HG03135 (cell line): ENCODE measurements at regions not wholly inside any gene's neighbourhood (a gene's known extent, or its start where the extent isn't known, plus 50 kb on each side); places are given as distances from the start of the nearest gene placed in this dataset.

Source experiments
- ATAC-seq: cut with Tn5 transposase; IDR thresholded peaks from one replicate; pipeline ENCODE4 v1.9.1; 2021; ENCODE audit warnings: mild to moderate bottlenecking, moderate library complexity; ENCODE audit not compliant: unreplicated experiment

- ATAC-seq = no peak
Observed at GRCh38 chr11:116274521-116274920, 498.3 kb downstream of the BUD13 start.

DNA sequence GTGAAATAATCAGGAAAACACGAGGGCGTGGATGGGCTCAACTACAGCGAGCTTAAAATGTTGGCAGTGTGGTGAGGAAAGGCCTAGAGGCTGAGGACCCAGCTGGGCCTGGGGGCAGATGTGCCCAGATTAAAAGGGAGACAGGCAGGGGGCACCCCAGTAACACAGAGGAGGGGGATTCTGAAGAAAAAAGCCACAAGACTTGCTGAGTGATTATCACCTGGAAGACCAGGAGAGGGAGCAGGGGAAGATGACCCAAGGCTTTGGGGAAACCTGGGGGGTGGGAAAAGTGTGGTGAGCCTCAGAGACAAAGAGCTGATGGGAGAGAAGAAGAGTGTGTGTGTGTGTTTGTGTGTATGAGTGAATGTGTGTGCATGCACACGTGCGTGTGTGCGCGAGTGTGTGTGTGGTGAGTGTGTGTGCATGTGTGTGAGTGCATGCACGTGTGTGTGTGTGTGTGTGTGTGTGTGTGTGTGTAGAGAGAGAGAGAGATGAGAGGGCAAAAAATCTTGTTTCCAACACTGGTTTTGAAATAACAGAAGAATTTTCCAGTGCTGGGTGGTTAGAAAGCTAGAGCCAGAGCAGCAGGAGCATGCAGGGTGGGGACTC is 500.5 kb downstream of the BUD13 start:
- ATAC-seq = no peak

DNA sequence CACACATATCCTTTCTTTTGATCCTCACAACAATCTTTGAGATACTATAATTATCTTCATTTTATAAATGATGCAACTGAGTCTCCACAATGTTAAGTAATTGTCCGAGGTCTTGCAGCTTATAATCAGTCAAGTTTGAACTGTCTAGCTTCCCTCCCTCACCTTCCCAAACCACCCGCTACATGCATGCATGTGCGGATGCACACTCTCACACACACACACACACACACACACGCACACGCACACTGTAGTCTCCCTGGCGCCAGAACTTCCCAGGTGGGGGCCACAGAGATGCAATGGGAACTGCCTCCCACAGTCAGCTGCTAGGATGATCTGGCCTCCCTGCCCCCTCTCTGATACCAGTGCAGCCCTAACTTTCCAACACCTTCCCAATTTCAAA is 501.3 kb downstream of the BUD13 start:
- ATAC-seq = no peak

GRCh38 chr11:116267146-116267545 is 505.6 kb downstream of the BUD13 start:
- ATAC-seq = no peak

DNA sequence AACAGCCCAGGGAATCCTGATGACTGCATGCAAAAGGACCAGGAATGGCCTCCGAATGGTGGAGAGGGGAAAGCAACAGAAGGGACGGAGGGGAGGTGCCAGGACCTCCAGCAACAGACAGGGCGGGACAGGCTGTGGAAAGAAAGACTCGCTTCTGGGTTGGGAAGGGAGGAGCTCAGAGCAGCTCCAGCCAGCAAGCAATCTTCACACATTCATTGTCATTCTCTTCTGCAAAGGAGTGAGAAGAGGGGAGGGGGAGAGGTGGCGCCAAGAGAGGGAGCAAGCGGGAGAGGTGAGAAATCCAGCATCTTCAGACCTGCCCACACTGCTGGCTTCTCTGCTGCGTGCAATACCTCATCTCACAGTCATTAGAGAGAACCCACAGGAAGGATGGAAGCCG is 509.0 kb downstream of the BUD13 start:
- no peak for ATAC-seq

DNA sequence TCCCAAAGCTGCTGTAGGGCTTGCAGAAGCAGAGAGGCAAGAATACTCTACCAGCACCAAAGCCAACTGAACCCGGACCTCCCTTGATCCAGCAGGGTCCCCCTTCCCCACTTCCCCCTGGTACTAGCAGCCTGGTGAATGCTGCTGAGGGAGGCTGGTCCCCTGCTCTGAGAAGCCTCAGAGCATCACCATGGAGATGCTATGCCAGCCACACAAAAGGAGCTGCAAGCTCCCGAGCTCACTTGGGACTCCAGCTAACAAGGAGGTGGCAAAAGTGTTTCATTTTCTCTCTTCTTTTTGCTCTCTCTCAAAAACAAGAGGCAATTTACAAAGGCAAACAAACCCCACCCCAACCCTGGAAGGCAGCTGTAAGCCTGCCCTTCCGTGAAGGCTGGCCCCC is 509.8 kb downstream of the BUD13 start:
- no peak for ATAC-seq

GRCh38 chr11:116262370-116262769 is 510.4 kb downstream of the BUD13 start:
- ATAC-seq = no peak

GRCh38 chr11:116261606-116262005 is 511.2 kb downstream of the BUD13 start:
- no peak for ATAC-seq

DNA sequence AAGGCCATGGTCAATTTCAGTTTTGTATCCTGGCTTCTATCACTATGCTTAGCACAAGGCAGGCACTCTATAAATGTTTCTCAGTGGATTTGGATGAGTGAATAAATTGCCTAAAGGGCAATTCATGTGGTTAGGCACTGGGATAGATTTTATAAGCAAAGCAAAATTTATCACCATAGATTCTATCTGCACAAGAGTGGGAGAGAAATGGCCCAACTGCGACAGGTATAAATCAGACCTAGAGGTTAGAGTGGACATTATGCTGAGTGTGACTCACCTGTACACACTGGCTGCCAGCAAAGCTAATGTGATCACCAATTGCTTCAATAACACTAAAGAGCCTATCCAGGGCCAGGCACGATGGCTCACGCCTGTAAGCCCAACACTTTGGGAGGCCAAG is 514.0 kb downstream of the BUD13 start:
- ATAC-seq = no peak

DNA sequence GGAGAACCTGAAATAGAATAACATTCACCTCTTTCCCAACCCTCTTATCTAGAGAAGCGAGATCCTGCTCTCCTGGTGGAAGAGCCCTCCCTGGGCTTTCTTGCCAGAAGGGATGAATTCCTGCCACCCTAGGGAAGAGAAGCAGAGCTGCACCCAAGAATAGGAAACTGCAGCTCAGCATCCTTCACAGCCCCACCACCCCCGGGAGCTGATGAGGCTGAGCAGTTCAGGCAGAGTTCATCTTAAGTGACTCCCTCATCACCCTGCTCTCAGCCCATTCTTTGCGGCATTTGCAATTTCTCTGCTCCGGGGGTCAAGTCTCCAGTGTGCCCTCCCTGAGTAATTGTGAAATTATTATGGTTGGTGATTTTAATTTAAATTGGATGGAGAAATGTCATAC is 514.9 kb downstream of the BUD13 start:
- ATAC-seq = no peak

GRCh38 chr11:116257092-116257491 is 515.7 kb downstream of the BUD13 start:
- no peak for ATAC-seq

DNA sequence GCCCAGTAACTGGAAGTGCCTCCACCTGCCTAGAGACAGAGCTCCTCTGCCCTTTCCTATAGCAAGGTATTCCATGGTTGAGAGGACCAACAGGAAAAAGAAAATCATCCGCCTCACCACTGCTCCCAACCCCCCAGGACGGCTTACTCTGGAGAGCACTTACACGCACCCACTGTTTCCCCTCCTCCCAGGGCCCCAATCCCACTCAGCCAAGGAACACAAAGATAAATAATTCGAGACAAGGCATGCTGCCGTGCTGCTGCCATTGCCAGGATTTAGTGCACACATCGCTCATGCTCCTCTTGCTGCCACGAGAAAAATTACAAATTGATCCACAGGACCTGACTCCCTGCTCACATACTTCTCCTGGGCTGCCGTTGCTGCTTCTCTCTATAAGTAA is 516.6 kb downstream of the BUD13 start:
- no peak for ATAC-seq

- ATAC-seq = no peak
Observed at GRCh38 chr11:116255321-116255953, 517.4 kb downstream of the BUD13 start.

- no peak for ATAC-seq
Observed at GRCh38 chr11:116250155-116250554, 522.6 kb downstream of the BUD13 start.

GRCh38 chr11:116249561-116249960 is 523.2 kb downstream of the BUD13 start:
- ATAC-seq = no peak

DNA sequence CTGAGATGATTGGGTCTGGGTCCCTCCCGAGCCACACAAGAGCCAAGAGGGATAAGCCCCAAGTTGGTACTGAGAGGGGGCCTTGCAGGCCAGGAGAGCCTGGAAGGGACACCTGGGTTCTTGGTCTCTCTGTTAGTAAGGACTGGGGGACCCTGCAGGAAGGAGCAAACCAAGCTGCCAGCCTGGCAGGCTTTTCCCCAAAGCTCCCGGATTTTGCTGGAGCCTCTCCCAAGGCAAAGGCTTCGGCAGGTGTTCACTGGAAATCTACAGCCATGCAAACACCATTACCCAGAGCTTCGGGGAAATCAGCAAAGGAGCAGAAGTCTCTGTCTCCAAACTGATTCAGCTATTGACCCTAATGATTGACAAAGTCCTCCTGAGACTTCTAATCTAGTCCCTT is 527.9 kb downstream of the BUD13 start:
- ATAC-seq = no peak

DNA sequence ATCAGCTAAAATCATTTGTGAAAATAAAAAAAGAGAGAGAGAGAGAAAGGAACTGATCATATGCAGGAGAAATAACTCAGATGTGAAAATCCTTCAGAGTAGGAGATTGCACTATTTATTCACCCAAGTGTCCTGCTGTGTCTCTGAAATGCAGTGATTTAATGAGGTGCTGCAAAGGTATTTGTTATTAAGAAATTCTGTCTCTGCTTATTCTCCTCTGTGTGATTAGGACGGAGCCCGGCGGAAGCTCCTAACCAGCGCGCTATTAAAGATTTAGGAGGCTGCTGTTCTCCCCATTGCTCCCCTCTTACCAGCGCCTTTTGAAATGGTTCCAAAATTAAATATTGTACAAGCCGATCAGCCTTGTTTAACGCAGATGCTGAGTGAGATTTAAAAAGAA is 528.3 kb downstream of the BUD13 start:
- ATAC-seq = no peak

DNA sequence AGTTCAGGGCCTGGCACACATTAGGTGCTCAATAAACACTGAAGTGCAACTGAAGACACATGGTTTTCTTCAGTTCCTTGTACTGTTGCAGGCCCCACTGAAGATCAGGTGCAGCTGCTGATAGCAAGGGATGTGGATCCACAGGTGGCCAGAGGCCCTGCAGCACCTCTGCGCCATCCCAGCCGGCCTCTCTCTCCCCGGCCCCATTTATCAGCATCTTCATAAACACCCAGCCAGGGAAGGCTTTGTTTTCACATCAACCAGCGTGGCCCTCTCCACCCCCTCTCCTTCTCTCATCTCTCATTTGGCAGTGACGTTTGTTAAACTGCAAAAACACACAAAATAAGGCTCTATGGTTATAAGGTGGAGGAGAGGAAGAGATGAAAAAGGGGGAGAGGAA is 528.8 kb downstream of the BUD13 start:
- no peak for ATAC-seq

- ATAC-seq = no peak
Observed at GRCh38 chr11:116242006-116242405, 530.8 kb downstream of the BUD13 start.

GRCh38 chr11:116240710-116241109 is 532.1 kb downstream of the BUD13 start:
- ATAC-seq = no peak

DNA sequence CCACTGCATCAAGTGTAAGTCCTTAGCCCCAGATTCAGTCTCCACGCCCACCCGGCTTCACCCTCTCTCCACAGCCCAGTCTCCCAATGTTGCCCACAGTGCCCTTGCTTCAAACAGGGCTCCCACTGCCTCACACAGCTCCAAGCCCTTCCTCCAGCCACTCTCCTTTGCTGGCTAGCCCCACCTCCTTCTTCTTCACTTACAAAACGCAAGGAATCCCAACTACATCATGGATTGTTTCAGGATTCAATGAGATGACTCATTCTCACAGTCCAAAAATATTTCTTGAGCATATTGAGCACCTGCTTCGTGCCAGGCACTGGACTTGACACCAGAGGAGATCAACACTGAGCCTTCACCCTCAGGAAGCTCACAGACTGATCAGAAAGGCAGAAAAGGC is 533.5 kb downstream of the BUD13 start:
- no peak for ATAC-seq

DNA sequence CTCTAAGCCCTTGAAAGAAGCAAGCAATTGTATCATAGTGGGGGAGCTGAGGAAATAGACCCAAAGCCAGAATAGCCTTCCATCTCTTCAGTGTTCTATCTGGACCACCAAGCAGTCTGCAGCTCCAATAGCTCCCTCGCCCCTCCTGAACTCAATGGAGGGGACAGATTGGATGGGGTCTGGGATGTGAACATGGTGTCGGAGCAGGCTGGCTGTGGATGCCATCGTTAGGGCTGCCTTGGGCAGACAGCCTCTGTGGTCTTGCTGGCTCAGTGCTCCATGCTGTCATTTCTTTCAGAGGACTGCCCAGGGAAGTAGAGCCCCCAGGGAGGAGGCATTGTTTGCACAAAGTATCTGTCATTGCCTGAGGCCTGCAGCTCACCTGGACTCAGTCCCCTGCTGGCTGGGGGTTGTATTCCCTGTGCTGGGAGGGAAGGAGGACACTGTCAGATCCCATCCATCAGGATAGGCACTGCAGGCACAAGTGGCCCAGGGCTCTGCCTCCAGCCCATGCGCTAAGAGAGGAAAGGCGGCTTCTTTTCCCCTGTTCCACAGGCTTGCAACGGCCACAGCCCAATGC is 537.7 kb downstream of the BUD13 start:
- ATAC-seq = no peak

GRCh38 chr11:116233561-116233960 is 539.2 kb downstream of the BUD13 start:
- ATAC-seq = no peak
